Sigmoid colon (tissue), 6 donors: ENCODE measurements at regions not wholly inside any gene's neighbourhood (a gene's known extent, or its start where the extent isn't known, plus 50 kb on each side); places are given as distances from the start of the nearest gene placed in this dataset.

ENCODE experiments used
- DNase-seq: peaks from one replicate; pipeline ENCODE4 v3.0.0-alpha.2; 2019
- H3K27ac ChIP-seq, 4 donors: fragments of 200-600 bp; sonication (generic); one replicate each; pipeline ENCODE4 v1.5.1; 2016 to 2019; ENCODE audit warnings: mild to moderate bottlenecking in 1 of 4
- H3K27me3 ChIP-seq, 3 donors: fragments of 200-600 bp; sonication (generic); one replicate each; pipeline ENCODE4 v1.5.1; 2019; ENCODE audit warnings: mild to moderate bottlenecking in 1 of 3
- H3K36me3 ChIP-seq, 4 donors: fragments of 200-600 bp; sonication (generic); one replicate each; pipeline ENCODE4 v1.5.1; 2016 to 2019
- H3K4me1 ChIP-seq, 4 donors: fragments of 200-600 bp; sonication (generic); one replicate each; pipeline ENCODE4 v1.5.1; 2017 to 2019
- H3K4me3 ChIP-seq, 4 donors: fragments of 200-600 bp; sonication (generic); one replicate each; pipeline ENCODE4 v1.5.1; 2017 to 2019; ENCODE audit warnings: mild to moderate bottlenecking in 2 of 4, moderate library complexity in 1 of 4
- H3K9me3 ChIP-seq, 4 donors: fragments of 200-600 bp in 3 of 4; sonication (generic) in 3 of 4; one replicate each; pipeline versions ENCODE4 v1.5.1 to v1.6.1; 2013 to 2019
- EP300 ChIP-seq, 4 donors: sonication (generic); formaldehyde crosslinking; IDR thresholded peaks; one replicate each; pipeline ENCODE4 v1.6.1; 2017; ENCODE audit warnings: antibody characterized with exemption in 4 of 4
- POLR2A ChIP-seq, 2 donors: fragments of 450-650 bp; IDR thresholded peaks; one replicate each; pipeline ENCODE4 v1.6.1; 2016; ENCODE audit warnings: antibody characterized with exemption in 2 of 2, mild to moderate bottlenecking in 2 of 2, moderate library complexity in 2 of 2
- POLR2AphosphoS5 ChIP-seq, 4 donors: sonication (generic); formaldehyde crosslinking; IDR thresholded peaks; one replicate each; pipeline ENCODE4 v1.6.1; 2017; ENCODE audit warnings: antibody characterized with exemption in 4 of 4
- WGBS, 2 donors: extraction: QIAGEN DNeasy Blood & Tissue Kit; methylation state at CpG; one replicate each; pipeline ENCODE4 v1.1.7; 2013; 5-methylcytosine and 5-hydroxymethylcytosine counted together
- intact Hi-C: fragments of 100-400 bp; cut with DNase I; formaldehyde crosslinking; loops from one replicate; pipeline ENCODE4 v1.15.1; 2023
- TF ChIP-seq, protein P1 (sequence below), 4 experiments: fragments of 450-650 bp in 3 of 4; fragments of 200-600 bp in 1 of 4; IDR thresholded peaks; one replicate each; pipeline ENCODE4 v1.5.1; 2016 to 2019; ENCODE audit warnings: antibody characterized with exemption in 4 of 4, mild to moderate bottlenecking in 3 of 4, moderate library complexity in 2 of 4
- donor health status: healthy with polysubstance abuse.
- donor health status: healthy.

DNA sequence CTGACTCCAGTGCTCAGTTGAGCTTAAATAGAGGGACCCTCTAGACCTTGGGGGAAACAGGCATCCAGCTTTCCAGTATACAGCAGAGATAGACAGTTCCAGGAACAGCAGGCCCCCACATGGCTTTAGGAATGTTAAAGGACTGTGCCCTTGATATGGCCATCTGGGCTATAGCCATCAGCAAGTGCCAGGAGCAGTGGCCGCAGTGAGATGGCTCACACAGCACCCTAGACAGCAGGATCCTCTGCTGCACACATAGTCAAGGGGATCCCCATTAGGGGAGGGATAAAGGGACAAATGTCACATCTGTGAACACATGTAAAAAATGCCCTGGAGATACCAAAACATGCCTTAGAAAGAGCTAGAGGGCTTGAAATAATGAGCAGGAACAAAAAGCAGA lies 213.4 kb downstream of the PTH2R start:
- DNase-seq = no peak
- Histone ChIP-seq H3K9me3 (no peaks in the 10 kb centered on the region), H3K36me3 (no peaks in the 10 kb centered on the region), H3K4me1 (no peaks in the 10 kb centered on the region), H3K4me3 (no peak overlapping the region), H3K27me3 (no peaks in the 10 kb centered on the region), H3K27ac (no peak overlapping the region)
- intact Hi-C loops = no loop called here
- TF ChIP-seq POLR2A (IDR thresholded peaks at IDR 0.05) = no peak
- TF ChIP-seq, protein P1, sequence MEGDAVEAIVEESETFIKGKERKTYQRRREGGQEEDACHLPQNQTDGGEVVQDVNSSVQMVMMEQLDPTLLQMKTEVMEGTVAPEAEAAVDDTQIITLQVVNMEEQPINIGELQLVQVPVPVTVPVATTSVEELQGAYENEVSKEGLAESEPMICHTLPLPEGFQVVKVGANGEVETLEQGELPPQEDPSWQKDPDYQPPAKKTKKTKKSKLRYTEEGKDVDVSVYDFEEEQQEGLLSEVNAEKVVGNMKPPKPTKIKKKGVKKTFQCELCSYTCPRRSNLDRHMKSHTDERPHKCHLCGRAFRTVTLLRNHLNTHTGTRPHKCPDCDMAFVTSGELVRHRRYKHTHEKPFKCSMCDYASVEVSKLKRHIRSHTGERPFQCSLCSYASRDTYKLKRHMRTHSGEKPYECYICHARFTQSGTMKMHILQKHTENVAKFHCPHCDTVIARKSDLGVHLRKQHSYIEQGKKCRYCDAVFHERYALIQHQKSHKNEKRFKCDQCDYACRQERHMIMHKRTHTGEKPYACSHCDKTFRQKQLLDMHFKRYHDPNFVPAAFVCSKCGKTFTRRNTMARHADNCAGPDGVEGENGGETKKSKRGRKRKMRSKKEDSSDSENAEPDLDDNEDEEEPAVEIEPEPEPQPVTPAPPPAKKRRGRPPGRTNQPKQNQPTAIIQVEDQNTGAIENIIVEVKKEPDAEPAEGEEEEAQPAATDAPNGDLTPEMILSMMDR (IDR thresholded peaks at IDR 0.05) = no peak
- WGBS, 2 donors = 89 to 96% methylated on average over 1 of the region's 1 CpG

DNA sequence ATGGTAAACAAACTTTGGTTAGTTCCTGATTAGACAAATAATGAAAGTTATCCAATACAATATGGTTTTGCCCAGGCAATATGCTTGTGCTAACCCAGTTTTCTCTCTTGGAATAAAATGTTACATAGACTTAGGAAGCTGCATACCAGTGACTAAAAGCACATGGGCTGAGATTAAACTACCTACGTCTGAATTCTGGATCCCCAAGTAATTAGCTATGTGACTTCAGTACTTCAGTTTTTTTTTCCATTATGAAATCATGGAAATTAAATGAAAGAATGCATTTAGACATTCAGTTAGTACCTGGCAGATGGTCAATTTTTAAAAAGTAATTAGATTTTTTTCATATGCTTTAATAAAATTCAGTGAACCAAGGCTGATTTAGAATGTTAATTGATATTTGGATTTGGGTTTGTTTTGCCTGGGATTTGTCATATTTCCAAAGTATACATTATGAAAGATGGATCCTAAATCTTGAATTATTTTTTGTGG lies 213.9 kb downstream of the PTH2R start:
- H3K27me3 ChIP-seq = no peaks in the 10 kb centered on the region
- TF ChIP-seq, protein P1 (IDR thresholded peaks at IDR 0.05) = no peak
- TF ChIP-seq POLR2AphosphoS5 (IDR thresholded peaks at IDR 0.05) = no peak
- no peak for TF ChIP-seq POLR2A (IDR thresholded peaks at IDR 0.05)
- no peaks in the 10 kb centered on the region for H3K9me3 ChIP-seq
- no peaks in the 10 kb centered on the region for H3K4me1 ChIP-seq
- intact Hi-C loops = no loop called here
- no peak overlapping the region for H3K4me3 ChIP-seq
- 77 to 81% methylated on average over 1 of the region's 1 CpG for WGBS, 2 donors
- H3K36me3 ChIP-seq = no peaks in the 10 kb centered on the region
- H3K27ac ChIP-seq = no peak overlapping the region
- DNase-seq = no peak

DNA sequence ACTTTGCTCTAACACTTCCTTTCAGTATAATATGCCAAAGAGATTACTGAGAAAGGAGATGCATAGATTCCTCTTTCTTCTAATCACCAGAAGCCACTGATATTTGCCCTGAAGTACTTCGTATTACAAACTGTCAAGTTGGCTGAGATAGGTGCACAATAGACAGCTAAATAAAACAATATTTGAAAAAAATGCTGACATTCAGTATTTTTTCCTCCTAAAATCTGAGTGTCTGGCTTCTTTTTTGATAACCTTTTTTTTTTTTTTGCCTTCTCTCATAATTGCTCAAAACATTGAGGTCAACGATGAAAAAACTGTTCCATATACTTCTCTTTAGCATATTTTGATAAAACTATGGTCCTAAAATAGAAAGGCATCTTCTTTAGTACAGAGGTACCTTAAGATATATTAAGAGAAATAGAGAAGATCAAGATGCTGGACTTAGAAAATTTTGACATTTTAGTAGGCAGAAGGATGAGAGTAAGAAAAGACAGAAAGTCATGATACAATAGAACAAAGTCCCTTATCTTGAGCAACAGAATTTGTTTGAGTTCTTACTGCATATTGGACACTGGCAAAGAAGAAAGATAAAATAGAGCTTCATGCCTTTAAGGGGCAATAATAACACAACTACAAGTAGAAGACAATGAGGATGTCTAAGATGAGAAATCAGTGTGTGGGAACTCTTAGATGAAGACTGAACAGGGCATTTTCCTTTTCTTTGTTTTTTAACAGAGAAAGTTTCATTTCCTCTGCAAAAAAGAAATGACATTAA lies 220.7 kb downstream of the PTH2R start:
- no peaks in the 10 kb centered on the region for H3K4me1 ChIP-seq
- WGBS, 2 donors = 84 to 87% methylated on average over 2 of the region's 2 CpGs
- intact Hi-C loops = no loop called here
- no peak overlapping the region for H3K27ac ChIP-seq
- no peaks in the 10 kb centered on the region for H3K9me3 ChIP-seq
- TF ChIP-seq EP300 (IDR thresholded peaks at IDR 0.05) (no peak), POLR2A (IDR thresholded peaks at IDR 0.05) (no peak), POLR2AphosphoS5 (IDR thresholded peaks at IDR 0.05) (no peak)
- TF ChIP-seq, protein P1 (IDR thresholded peaks at IDR 0.05) = no peak
- H3K27me3 ChIP-seq = no peaks in the 10 kb centered on the region
- no peak for DNase-seq
- no peak overlapping the region for H3K4me3 ChIP-seq
- H3K36me3 ChIP-seq = no peaks in the 10 kb centered on the region

DNA sequence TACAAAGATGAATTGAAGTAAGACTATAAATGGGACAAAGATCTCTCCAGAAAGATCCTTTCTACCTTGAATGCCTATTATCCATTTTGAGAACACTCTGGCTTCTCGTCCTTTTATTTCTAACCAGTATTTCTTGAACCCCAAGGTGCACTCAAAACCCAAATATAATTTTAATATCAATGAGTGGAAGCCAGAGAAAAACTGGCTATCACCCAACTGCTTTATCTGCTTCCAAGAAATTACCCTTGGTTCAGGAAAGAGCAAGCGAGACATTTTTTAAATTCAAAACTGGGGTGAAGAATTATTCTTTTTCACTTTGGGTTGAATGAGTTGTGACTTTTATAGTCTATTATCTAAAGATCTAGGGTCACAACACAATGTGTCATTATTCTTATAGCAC lies 221.3 kb downstream of the PTH2R start:
- Histone ChIP-seq H3K4me3 (no peak overlapping the region), H3K27ac (no peak overlapping the region), H3K9me3 (no peaks in the 10 kb centered on the region), H3K4me1 (no peaks in the 10 kb centered on the region), H3K27me3 (no peaks in the 10 kb centered on the region), H3K36me3 (no peaks in the 10 kb centered on the region)
- whole genome bisulfite sequencing, 2 donors = 75 to 79% methylated on average over 2 of the region's 2 CpGs
- DNase-seq = no peak
- intact Hi-C loops = no loop called here
- no peak for TF ChIP-seq POLR2AphosphoS5 (IDR thresholded peaks at IDR 0.05)
- no peak for TF ChIP-seq EP300 (IDR thresholded peaks at IDR 0.05)
- no peak for TF ChIP-seq POLR2A (IDR thresholded peaks at IDR 0.05)
- TF ChIP-seq, protein P1 (IDR thresholded peaks at IDR 0.05) = no peak

DNA sequence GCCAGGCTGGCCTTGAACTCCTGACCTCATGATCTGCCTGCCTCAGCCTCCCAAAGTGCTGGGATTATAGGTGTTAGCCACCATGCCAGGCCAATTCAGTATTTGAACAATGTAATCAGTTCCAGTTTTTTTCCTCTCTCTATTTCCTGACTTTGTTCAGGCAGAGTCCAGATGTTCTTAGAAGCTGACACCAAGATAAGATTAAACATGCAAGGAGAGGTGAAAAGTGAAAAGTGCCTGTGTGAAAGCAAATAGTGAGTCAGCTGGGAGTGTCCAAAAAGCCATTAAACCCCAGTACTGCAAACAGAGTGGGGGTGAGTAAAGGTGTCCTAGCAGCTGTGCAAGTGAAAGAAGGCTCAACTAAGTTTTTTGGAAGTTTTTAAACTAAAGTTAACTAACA lies 231.5 kb downstream of the PTH2R start:
- DNase-seq = no peak
- H3K4me3 ChIP-seq = no peak overlapping the region
- H3K4me1 ChIP-seq = no peaks in the 10 kb centered on the region
- no peaks in the 10 kb centered on the region for H3K27me3 ChIP-seq
- H3K36me3 ChIP-seq = no peaks in the 10 kb centered on the region
- no peaks in the 10 kb centered on the region for H3K9me3 ChIP-seq
- intact Hi-C loops = no loop called here
- no peak overlapping the region for H3K27ac ChIP-seq
- TF ChIP-seq EP300 (IDR thresholded peaks at IDR 0.05) = no peak
- no peak for TF ChIP-seq POLR2A (IDR thresholded peaks at IDR 0.05)
- TF ChIP-seq, protein P1 (IDR thresholded peaks at IDR 0.05) = no peak
- TF ChIP-seq POLR2AphosphoS5 (IDR thresholded peaks at IDR 0.05) = no peak
